ENCODE measurements at regions not wholly inside any gene's neighbourhood (a gene's known extent, or its start where the extent isn't known, plus 50 kb on each side); places are given as distances from the start of the nearest gene placed in this dataset.

- ChIA-PET CTCF (ENCODE audit: partially characterized antibody) (interaction anchor here (0.7 to 7.0 kb wide), 2 partner anchors 8 to 66 kb away, joined by 3 to 34 read pairs; no protein-coding TSS in a partner anchor), POLR2A (ENCODE audit: partially characterized antibody) (no interaction called here)
- Histone ChIP-seq H4K20me1 (replicated peaks in 1 of 2; ENCODE audit: control insufficient read depth in 1 of 2, insufficient read depth in 2 of 2, low read length in 2 of 2) (no peaks in the 10 kb centered on the region), H3K4ac (replicated peaks; ENCODE audit: insufficient read length, low read depth, low read length) (no peak overlapping the region), H2AFZ (ENCODE audit: low read length) (no peak overlapping the region), H2AK5ac (ENCODE audit: low read depth, low read length) (no peak overlapping the region), H3K27me3 (replicated peaks in 1 of 4; ENCODE audit: control insufficient read depth in 3 of 4, extremely low read depth in 1 of 4, insufficient read depth in 3 of 4, low read length in 3 of 4) (no peaks in the 10 kb centered on the region), H3K4me3 (ENCODE audit: extremely low read depth in 1 of 4, insufficient read depth in 2 of 4, low read depth in 3 of 4, low read length in 4 of 4) (no peak overlapping the region), H4K91ac (replicated peaks; ENCODE audit: insufficient read length, low read length) (no peak overlapping the region), H3K4me2 (ENCODE audit: insufficient read depth in 1 of 2, low read depth in 2 of 2, low read length in 2 of 2) (no peak overlapping the region), H3K23me2 (ENCODE audit: low read depth, low read length) (no peaks in the 10 kb centered on the region), H3K36me3 (ENCODE audit: control insufficient read depth in 2 of 4, insufficient read depth in 4 of 4, low read length in 3 of 4) (peaks cover 0 to 10% (median 0%) of the 10 kb centered on the region in 4 experiments; a peak in 2 of 8 replicates), H3K79me2 (ENCODE audit: control insufficient read depth in 1 of 2, insufficient read depth in 2 of 2, low read length in 2 of 2) (no peaks in the 10 kb centered on the region), H3K23ac (ENCODE audit: insufficient read length) (no peak overlapping the region), H3K4me1 (replicated peaks in 1 of 4; ENCODE audit: control insufficient read depth in 3 of 4, insufficient read depth in 4 of 4, low read length in 3 of 4) (no peaks in the 10 kb centered on the region), H3K14ac (ENCODE audit: insufficient read length) (no peak overlapping the region), H4K5ac (ENCODE audit: insufficient read length, low read depth, low read length) (no peak overlapping the region), H2BK15ac (ENCODE audit: low read length) (no peak overlapping the region), H3K9ac (replicated peaks in 1 of 4; ENCODE audit: extremely low read depth in 1 of 4, low read depth in 3 of 4, low read length in 3 of 4) (no peak overlapping the region), H3K56ac (replicated peaks; ENCODE audit: insufficient read length, low read depth, low read length) (no peak overlapping the region), H2BK120ac (replicated peaks; ENCODE audit: low read depth, low read length) (no peak overlapping the region), H3K79me1 (ENCODE audit: low read depth, low read length) (no peaks in the 10 kb centered on the region), H4K8ac (ENCODE audit: extremely low read depth, insufficient read depth, low read length) (no peak overlapping the region), H3K27ac (ENCODE audit: low read depth, low read length) (no peak overlapping the region), H3K9me3 (ENCODE audit: insufficient read depth in 2 of 2, low read depth in 1 of 2, low read length in 1 of 2) (peaks cover 33 to 38% of the 10 kb centered on the region in 2 experiments), H2BK12ac (ENCODE audit: low read depth, low read length) (no peak overlapping the region), H2BK5ac (ENCODE audit: low read depth, low read length) (no peak overlapping the region), H3K18ac (ENCODE audit: extremely low read depth, low read length) (no peak overlapping the region), H2BK20ac (ENCODE audit: low read length) (no peak overlapping the region)
- DNase-seq (ENCODE audit: low read depth in 1 of 2, low spot score in 2 of 2) (no peak), FAIRE-seq (no peak)
- TF ChIP-seq SRF (IDR thresholded peaks at IDR 0.05; ENCODE audit: low read depth, low read length), result no peak
- TF ChIP-seq CBX8 (IDR thresholded peaks at IDR 0.05; ENCODE audit: borderline replicate concordance, low read depth, low read length), result no peak
- TF ChIP-seq RBBP5 (IDR thresholded peaks at IDR 0.05; ENCODE audit: borderline replicate concordance, low read depth, low read length), result no peak
- no peak for TF ChIP-seq FOSL1 (IDR thresholded peaks at IDR 0.05; ENCODE audit: insufficient read depth, low read depth, low read length)
- TF ChIP-seq GABPA (IDR thresholded peaks at IDR 0.05; ENCODE audit: borderline replicate concordance, insufficient read depth, low read length), result no peak
- no peak for TF ChIP-seq EZH2 (IDR thresholded peaks at IDR 0.05; ENCODE audit: low read depth, low read length, severe bottlenecking)
- TF ChIP-seq E2F6 (IDR thresholded peaks at IDR 0.05), result no peak
- TF ChIP-seq BCL11A (IDR thresholded peaks at IDR 0.05; ENCODE audit: low read depth in 2 of 2, low read length in 2 of 2), result no peak
- TF ChIP-seq KDM1A (IDR thresholded peaks at IDR 0.05; ENCODE audit: borderline replicate concordance, low read length), result no peak
- TF ChIP-seq PHF8 (conservative IDR thresholded peaks at IDR 0.05; ENCODE audit: low read depth, low read length), result no peak
- TF ChIP-seq SIRT6 (IDR thresholded peaks at IDR 0.05; ENCODE audit: low read length), result no peak
- TF ChIP-seq POLR2AphosphoS5 (IDR thresholded peaks at IDR 0.05; ENCODE audit: low read depth, low read length), result no peak
- TF ChIP-seq KDM5A (IDR thresholded peaks at IDR 0.05; ENCODE audit: low read length), result no peak
- no peak for TF ChIP-seq NRF1 (IDR thresholded peaks at IDR 0.05; ENCODE audit: low read depth, low read length)
- 88% methylated on average over 3 of the region's 3 CpGs; no CpG with 5 or more reads in 1 of the 2 experiments for WGBS, 2 experiments (ENCODE audit: extremely low coverage in 1 of 2, insufficient coverage in 1 of 2, insufficient read length in 1 of 2, insufficient replicate concordance in 2 of 2, low coverage in 1 of 2, low lambda C conversion rate in 2 of 2, missing lambda C conversion rate in 1 of 2)
Measured at GRCh38 chr3:104281713-104282112, 1085.0 kb upstream of the ALCAM start.
